ENCODE measurements at regions not wholly inside any gene's neighbourhood (a gene's known extent, or its start where the extent isn't known, plus 50 kb on each side); places are given as distances from the start of the nearest gene placed in this dataset.

DNA sequence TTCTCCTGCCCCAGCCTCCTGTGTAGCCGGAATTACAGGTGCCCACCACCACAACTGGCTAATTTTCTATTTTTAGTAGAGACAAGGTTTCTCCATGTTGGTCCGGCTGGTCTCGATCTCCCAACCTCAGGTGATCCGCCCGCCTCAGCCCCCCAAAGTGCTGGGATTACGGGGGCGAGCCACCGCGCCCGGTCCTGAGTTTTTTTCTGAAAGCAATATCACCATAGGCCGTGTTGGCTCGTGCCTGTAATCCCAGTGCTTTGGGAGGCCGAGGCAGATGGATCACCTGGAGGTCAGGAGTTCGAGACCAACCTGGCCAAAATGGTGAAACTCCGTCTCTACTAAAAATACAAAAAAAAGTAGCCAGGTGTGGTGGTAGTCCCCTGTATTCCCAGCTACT lies 136.3 kb upstream of the TECRL start:
- Histone ChIP-seq H3K4me3 (ENCODE audit: extremely low read depth in 1 of 4, insufficient read depth in 2 of 4, low read depth in 3 of 4, low read length in 4 of 4) (no peak overlapping the region), H3K23me2 (ENCODE audit: low read depth, low read length) (no peaks in the 10 kb centered on the region), H3K27ac (ENCODE audit: low read depth, low read length) (no peak overlapping the region), H4K5ac (ENCODE audit: insufficient read length, low read depth, low read length) (no peak overlapping the region), H3K79me1 (ENCODE audit: low read depth, low read length) (no peaks in the 10 kb centered on the region), H3K18ac (ENCODE audit: extremely low read depth, low read length) (no peak overlapping the region), H4K8ac (ENCODE audit: extremely low read depth, insufficient read depth, low read length) (no peak overlapping the region), H3K9me3 (ENCODE audit: insufficient read depth in 2 of 2, low read depth in 1 of 2, low read length in 1 of 2) (no peaks in the 10 kb centered on the region), H3K27me3 (replicated peaks in 1 of 4; ENCODE audit: control insufficient read depth in 3 of 4, extremely low read depth in 1 of 4, insufficient read depth in 3 of 4, low read length in 3 of 4) (peaks cover 0 to 1% (median 0%) of the 10 kb centered on the region in 4 experiments; a peak in 1 of 7 replicates), H2AK5ac (ENCODE audit: low read depth, low read length) (no peak overlapping the region), H2BK120ac (replicated peaks; ENCODE audit: low read depth, low read length) (no peak overlapping the region), H2BK15ac (ENCODE audit: low read length) (no peak overlapping the region), H3K4me1 (replicated peaks in 1 of 4; ENCODE audit: control insufficient read depth in 3 of 4, insufficient read depth in 4 of 4, low read length in 3 of 4) (no peaks in the 10 kb centered on the region), H3K56ac (replicated peaks; ENCODE audit: insufficient read length, low read depth, low read length) (no peak overlapping the region), H2BK12ac (ENCODE audit: low read depth, low read length) (no peak overlapping the region), H3K9ac (replicated peaks in 1 of 4; ENCODE audit: extremely low read depth in 1 of 4, low read depth in 3 of 4, low read length in 3 of 4) (no peak overlapping the region), H3K14ac (ENCODE audit: insufficient read length) (no peak overlapping the region), H3K36me3 (ENCODE audit: control insufficient read depth in 2 of 4, insufficient read depth in 4 of 4, low read length in 3 of 4) (no peaks in the 10 kb centered on the region), H2AFZ (ENCODE audit: low read length) (no peak overlapping the region), H3K79me2 (ENCODE audit: control insufficient read depth in 1 of 2, insufficient read depth in 2 of 2, low read length in 2 of 2) (no peaks in the 10 kb centered on the region), H2BK5ac (ENCODE audit: low read depth, low read length) (no peak overlapping the region), H4K91ac (replicated peaks; ENCODE audit: insufficient read length, low read length) (no peak overlapping the region), H4K20me1 (replicated peaks in 1 of 2; ENCODE audit: control insufficient read depth in 1 of 2, insufficient read depth in 2 of 2, low read length in 2 of 2) (no peaks in the 10 kb centered on the region), H3K23ac (ENCODE audit: insufficient read length) (no peak overlapping the region), H3K4me2 (ENCODE audit: insufficient read depth in 1 of 2, low read depth in 2 of 2, low read length in 2 of 2) (no peak overlapping the region), H2BK20ac (ENCODE audit: low read length) (no peak overlapping the region), H3K4ac (replicated peaks; ENCODE audit: insufficient read length, low read depth, low read length) (no peak overlapping the region)
- 94% methylated on average over 15 of the region's 15 CpGs; no CpG with 5 or more reads in 1 of the 2 experiments for WGBS, 2 experiments (ENCODE audit: extremely low coverage in 1 of 2, insufficient coverage in 1 of 2, insufficient read length in 1 of 2, insufficient replicate concordance in 2 of 2, low coverage in 1 of 2, low lambda C conversion rate in 2 of 2, missing lambda C conversion rate in 1 of 2)
- DNase-seq (ENCODE audit: low read depth in 1 of 2, low spot score in 2 of 2) (no peak), FAIRE-seq (no peak)
- ChIA-PET CTCF (ENCODE audit: partially characterized antibody) (no interaction called here), POLR2A (ENCODE audit: partially characterized antibody) (no interaction called here)
- no peak for TF ChIP-seq JUND (IDR thresholded peaks at IDR 0.05; ENCODE audit: low read length)
- no peak for TF ChIP-seq POU5F1 (IDR thresholded peaks at IDR 0.05; ENCODE audit: low read depth, low read length)
- TF ChIP-seq ATF2 (IDR thresholded peaks at IDR 0.05; ENCODE audit: low read length) = no peak
- TF ChIP-seq RFX5 (IDR thresholded peaks at IDR 0.05; ENCODE audit: borderline replicate concordance, low read depth, low read length) = no peak
- no peak for TF ChIP-seq PHF8 (conservative IDR thresholded peaks at IDR 0.05; ENCODE audit: low read depth, low read length)
- TF ChIP-seq HDAC6 (IDR thresholded peaks at IDR 0.05; ENCODE audit: low read depth, low read length) = no peak
- no peak for TF ChIP-seq SIRT6 (IDR thresholded peaks at IDR 0.05; ENCODE audit: low read length)
- TF ChIP-seq, protein P1, sequence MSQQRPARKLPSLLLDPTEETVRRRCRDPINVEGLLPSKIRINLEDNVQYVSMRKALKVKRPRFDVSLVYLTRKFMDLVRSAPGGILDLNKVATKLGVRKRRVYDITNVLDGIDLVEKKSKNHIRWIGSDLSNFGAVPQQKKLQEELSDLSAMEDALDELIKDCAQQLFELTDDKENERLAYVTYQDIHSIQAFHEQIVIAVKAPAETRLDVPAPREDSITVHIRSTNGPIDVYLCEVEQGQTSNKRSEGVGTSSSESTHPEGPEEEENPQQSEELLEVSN (IDR thresholded peaks at IDR 0.05) = no peak
- TF ChIP-seq KDM4A (IDR thresholded peaks at IDR 0.05; ENCODE audit: low read depth, low read length, severe bottlenecking) = no peak
- TF ChIP-seq CREB1 (IDR thresholded peaks at IDR 0.05) = no peak
- TF ChIP-seq CTBP2 (IDR thresholded peaks at IDR 0.05; ENCODE audit: borderline replicate concordance, insufficient read depth, insufficient read length, low read length) = no peak
- TF ChIP-seq TAF7 (optimal IDR thresholded peaks at IDR 0.05; ENCODE audit: borderline replicate concordance, low read depth, low read length) = no peak
